GM21447 (cell line): ENCODE measurements at regions not wholly inside any gene's neighbourhood (a gene's known extent, or its start where the extent isn't known, plus 50 kb on each side); places are given as distances from the start of the nearest gene placed in this dataset.
"Not testable (repeated sequence)": the region's sequence is repeated elsewhere in the genome, so short reads cannot be mapped to it uniquely, and the experiment has no call there.

Experiments used
- ATAC-seq: cut with Tn5 transposase; IDR thresholded peaks from one replicate; pipeline ENCODE4 v1.9.1; 2021; ENCODE audit not compliant: unreplicated experiment

GRCh38 chr1:148386617-148387016 is 96.5 kb downstream of the PPIAL4G start:
- no peak for ATAC-seq

GRCh38 chr1:148386031-148386398 is 97.1 kb downstream of the PPIAL4G start:
- ATAC-seq = not testable (repeated sequence)

GRCh38 chr1:148385371-148386030 is 97.6 kb downstream of the PPIAL4G start:
- no peak for ATAC-seq

GRCh38 chr1:148383966-148384365 is 99.1 kb downstream of the PPIAL4G start:
- ATAC-seq = no peak

- no peak for ATAC-seq
Measured at GRCh38 chr1:148379697-148380096, 103.4 kb downstream of the PPIAL4G start.

GRCh38 chr1:148379170-148379500 is 104.0 kb downstream of the PPIAL4G start:
- no peak for ATAC-seq

- ATAC-seq = not testable (repeated sequence)
Measured at GRCh38 chr1:148377992-148378391, 105.1 kb downstream of the PPIAL4G start.

- ATAC-seq = not testable (repeated sequence)
Measured at GRCh38 chr1:148377045-148377444, 106.1 kb downstream of the PPIAL4G start.

- no peak for ATAC-seq
Measured at GRCh38 chr1:148374101-148374500, 109.0 kb downstream of the PPIAL4G start.

- ATAC-seq = no peak
Measured at GRCh38 chr1:148373192-148373925, 109.7 kb downstream of the PPIAL4G start.

- no peak for ATAC-seq
Measured at GRCh38 chr1:148372731-148373130, 110.4 kb downstream of the PPIAL4G start.

GRCh38 chr1:148372051-148372726 is 110.9 kb downstream of the PPIAL4G start:
- not testable (repeated sequence) for ATAC-seq

- ATAC-seq = not testable (repeated sequence)
Measured at GRCh38 chr1:148371551-148371994, 111.5 kb downstream of the PPIAL4G start.

GRCh38 chr1:148370661-148371060 is 112.4 kb downstream of the PPIAL4G start:
- not testable (repeated sequence) for ATAC-seq

- no peak for ATAC-seq
Measured at GRCh38 chr1:148367596-148367995, 115.5 kb downstream of the PPIAL4G start.

GRCh38 chr1:148366136-148366753 is 116.9 kb downstream of the PPIAL4G start:
- ATAC-seq = not testable (repeated sequence)

GRCh38 chr1:148365151-148365550 is 118.0 kb downstream of the PPIAL4G start:
- ATAC-seq = not testable (repeated sequence)

GRCh38 chr1:148363979-148364378 is 119.1 kb downstream of the PPIAL4G start:
- ATAC-seq = not testable (repeated sequence)

- no peak for ATAC-seq
Measured at GRCh38 chr1:148363439-148363810, 119.7 kb downstream of the PPIAL4G start.

GRCh38 chr1:148362626-148363438 is 120.3 kb downstream of the PPIAL4G start:
- ATAC-seq = no peak

GRCh38 chr1:148362216-148362611 is 120.9 kb downstream of the PPIAL4G start:
- ATAC-seq = no peak
